Liver (tissue), 3 donors: ENCODE measurements at regions not wholly inside any gene's neighbourhood (a gene's known extent, or its start where the extent isn't known, plus 50 kb on each side); places are given as distances from the start of the nearest gene placed in this dataset.

Source experiments
- CTCF ChIP-seq: fragments of 150-350 bp; IDR thresholded peaks from 2 replicates; pipeline ENCODE4 v1.5.1; 2017; ENCODE audit warnings: improper control_type of control experiment, low read depth, low read length; ENCODE audit not compliant: missing input control
- GABPA ChIP-seq, 2 donors: IDR thresholded peaks in 1 of 2; conservative IDR thresholded peaks in 1 of 2; 2 replicates each; pipeline ENCODE4 v1.6.1; 2016; ENCODE audit warnings: antibody characterized with exemption in 2 of 2, mild to moderate bottlenecking in 1 of 2, moderate library complexity in 1 of 2
- JUND ChIP-seq, 2 donors: IDR thresholded peaks; 2 replicates each; pipeline ENCODE4 v1.6.1; 2016; ENCODE audit warnings: antibody characterized with exemption in 2 of 2
- SP1 ChIP-seq: IDR thresholded peaks from 2 replicates; pipeline ENCODE4 v1.6.1; 2018; ENCODE audit warnings: antibody characterized with exemption, mild to moderate bottlenecking
- donor health status: healthy.
- donor health status: healthy.

GRCh38 chr3:78516437-78516836 lies 1251.4 kb downstream of the ROBO1 start:
- no peak for TF ChIP-seq CTCF
- no peak for TF ChIP-seq SP1
- no peak for TF ChIP-seq GABPA (IDR thresholded peaks at IDR 0.05 in 1 of 2, conservative IDR thresholded peaks at IDR 0.05 in 1 of 2)
- TF ChIP-seq JUND (IDR thresholded peaks at IDR 0.05), result no peak
